Bronchial epithelial cell (primary cell): ENCODE measurements at regions not wholly inside any gene's neighbourhood (a gene's known extent, or its start where the extent isn't known, plus 50 kb on each side); places are given as distances from the start of the nearest gene placed in this dataset.

ENCODE experiments used
- DNase-seq: peaks from one replicate; pipeline ENCODE4 v3.0.0-alpha.2; 2010; ENCODE audit warnings: low read depth
- FAIRE-seq: peaks from 2 replicates; lab custom pipeline; 2011; peaks lifted over from hg19 to GRCh38; lab: Jason Lieb, UNC
- H3K27me3 ChIP-seq: 2 replicates; pipeline ENCODE4 v1.5.1; 2011; ENCODE audit warnings: low read length; ENCODE audit not compliant: control insufficient read depth, insufficient read depth
- H3K36me3 ChIP-seq: 2 replicates; pipeline ENCODE4 v1.5.1; 2011; ENCODE audit warnings: low read length; ENCODE audit not compliant: control insufficient read depth, insufficient read depth
- H3K4me3 ChIP-seq: 2 replicates; pipeline ENCODE4 v1.5.1; 2011; ENCODE audit warnings: mild to moderate bottlenecking, low read depth, low read length, control low read depth
- TF ChIP-seq, protein P1 (sequence below): IDR thresholded peaks from 2 replicates; pipeline ENCODE4 v1.5.1; 2011; ENCODE audit warnings: mild to moderate bottlenecking, moderate library complexity, low read length, control low read depth, inconsistent platforms; ENCODE audit not compliant: insufficient read depth, severe bottlenecking

DNA sequence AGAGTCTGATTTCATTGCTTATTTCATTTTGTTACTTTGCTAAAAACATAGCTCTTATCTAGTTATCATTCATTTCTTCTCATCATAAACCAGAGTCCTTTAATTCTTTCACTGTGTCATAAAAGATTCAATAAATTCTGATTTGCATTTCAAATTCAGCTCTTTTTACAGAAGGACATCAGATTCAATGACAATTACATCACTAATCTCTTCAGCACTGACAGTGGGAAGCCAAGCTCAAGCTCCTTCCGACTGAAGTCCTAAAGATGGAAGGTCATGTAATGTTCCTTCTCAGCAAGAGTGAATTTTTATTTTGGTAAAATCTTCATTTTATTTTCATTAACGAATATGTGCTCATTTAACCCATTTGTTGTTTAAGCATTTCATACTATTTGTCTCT, 530.7 kb upstream of the ADGRL2 start:
- DNase-seq (no peak), FAIRE-seq (no peak)
- TF ChIP-seq, protein P1, sequence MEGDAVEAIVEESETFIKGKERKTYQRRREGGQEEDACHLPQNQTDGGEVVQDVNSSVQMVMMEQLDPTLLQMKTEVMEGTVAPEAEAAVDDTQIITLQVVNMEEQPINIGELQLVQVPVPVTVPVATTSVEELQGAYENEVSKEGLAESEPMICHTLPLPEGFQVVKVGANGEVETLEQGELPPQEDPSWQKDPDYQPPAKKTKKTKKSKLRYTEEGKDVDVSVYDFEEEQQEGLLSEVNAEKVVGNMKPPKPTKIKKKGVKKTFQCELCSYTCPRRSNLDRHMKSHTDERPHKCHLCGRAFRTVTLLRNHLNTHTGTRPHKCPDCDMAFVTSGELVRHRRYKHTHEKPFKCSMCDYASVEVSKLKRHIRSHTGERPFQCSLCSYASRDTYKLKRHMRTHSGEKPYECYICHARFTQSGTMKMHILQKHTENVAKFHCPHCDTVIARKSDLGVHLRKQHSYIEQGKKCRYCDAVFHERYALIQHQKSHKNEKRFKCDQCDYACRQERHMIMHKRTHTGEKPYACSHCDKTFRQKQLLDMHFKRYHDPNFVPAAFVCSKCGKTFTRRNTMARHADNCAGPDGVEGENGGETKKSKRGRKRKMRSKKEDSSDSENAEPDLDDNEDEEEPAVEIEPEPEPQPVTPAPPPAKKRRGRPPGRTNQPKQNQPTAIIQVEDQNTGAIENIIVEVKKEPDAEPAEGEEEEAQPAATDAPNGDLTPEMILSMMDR = no peak
- H3K4me3 ChIP-seq = no peak overlapping the region
- no peaks in the 10 kb centered on the region for H3K36me3 ChIP-seq
- H3K27me3 ChIP-seq = no peaks in the 10 kb centered on the region

DNA sequence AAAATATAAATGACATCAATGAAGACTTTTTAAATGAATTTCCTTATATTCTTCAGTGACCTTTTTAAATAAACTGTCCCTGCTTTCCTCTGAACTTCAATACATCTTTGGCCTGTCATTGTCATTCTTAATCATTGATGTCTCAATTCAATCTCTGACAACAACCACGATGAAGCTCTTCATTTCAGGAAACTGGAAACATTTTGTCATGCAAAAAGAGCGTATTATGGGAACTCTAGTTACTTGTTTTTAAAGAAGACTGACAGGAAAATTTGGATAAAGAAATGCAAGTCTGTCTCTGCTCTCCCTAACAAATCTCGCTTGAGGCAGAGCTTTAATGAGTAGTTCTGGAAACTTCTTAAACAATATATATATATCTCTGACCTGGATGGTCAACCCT, 535.8 kb upstream of the ADGRL2 start:
- TF ChIP-seq, protein P1 = no peak

DNA sequence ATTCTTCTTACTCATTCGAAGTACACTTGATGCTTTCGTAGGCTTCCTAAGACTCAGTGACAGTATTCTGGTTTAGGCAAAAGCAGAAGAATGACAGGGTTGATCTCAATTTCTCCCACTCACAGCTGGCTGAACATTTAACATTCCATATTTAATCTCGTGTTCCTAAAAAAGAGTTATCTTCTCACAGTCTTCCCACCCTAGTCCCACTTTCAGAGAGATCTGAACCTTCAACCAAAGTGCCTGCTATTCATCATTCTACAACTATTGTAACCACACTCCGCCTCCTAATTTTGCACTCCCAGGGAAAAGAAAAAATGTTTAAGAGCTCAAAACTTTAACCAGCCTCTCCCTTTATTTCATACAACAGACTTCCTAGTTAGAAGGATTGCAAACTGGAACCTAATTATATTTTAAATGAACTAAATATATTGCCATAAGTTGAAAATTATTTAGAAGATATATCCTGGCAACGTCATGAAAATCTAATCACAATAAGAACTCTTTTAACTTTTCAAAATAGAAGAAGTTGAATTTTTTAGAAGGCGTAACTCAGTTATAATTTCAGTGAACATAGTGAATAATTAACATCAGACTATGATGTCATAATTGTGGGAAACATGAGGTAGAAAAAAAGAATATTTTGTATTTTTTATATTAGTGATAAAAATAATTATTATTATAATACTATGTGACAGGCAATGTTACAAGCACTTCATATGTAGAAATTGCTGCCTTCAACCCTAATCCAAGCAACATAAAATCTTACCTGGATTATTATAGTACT, 540.9 kb upstream of the ADGRL2 start:
- no peaks in the 10 kb centered on the region for H3K27me3 ChIP-seq
- DNase-seq (no peak), FAIRE-seq (no peak)
- H3K36me3 ChIP-seq = no peaks in the 10 kb centered on the region
- TF ChIP-seq, protein P1 = no peak
- H3K4me3 ChIP-seq = no peak overlapping the region

More for the DNA sequence above, 535.8 kb upstream of the ADGRL2 start:
- DNase-seq (no peak), FAIRE-seq (no peak)
- H3K36me3 ChIP-seq = no peaks in the 10 kb centered on the region
- no peaks in the 10 kb centered on the region for H3K27me3 ChIP-seq
- no peak overlapping the region for H3K4me3 ChIP-seq

DNA sequence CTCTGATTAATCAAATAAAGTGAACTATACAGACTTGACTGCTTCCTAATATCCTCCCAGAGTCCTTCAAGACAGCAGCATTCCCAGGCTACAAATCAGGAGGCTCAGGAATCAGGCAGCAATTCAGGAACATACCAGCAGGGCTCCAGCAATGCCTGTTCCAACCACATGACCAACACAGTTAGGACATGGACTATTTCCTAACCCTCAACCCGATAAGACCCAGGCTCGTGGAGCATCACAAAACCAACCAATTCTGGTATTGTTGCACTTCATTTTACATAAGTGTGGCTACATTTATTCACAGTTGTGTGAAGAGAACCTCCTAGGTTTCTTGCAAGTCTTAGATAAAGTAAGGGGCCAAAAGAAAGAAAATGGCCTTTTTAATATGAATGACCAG, 546.2 kb upstream of the ADGRL2 start:
- no peak overlapping the region for H3K4me3 ChIP-seq
- DNase-seq (peak; percentile 8), FAIRE-seq (peak; percentile 62)

DNA sequence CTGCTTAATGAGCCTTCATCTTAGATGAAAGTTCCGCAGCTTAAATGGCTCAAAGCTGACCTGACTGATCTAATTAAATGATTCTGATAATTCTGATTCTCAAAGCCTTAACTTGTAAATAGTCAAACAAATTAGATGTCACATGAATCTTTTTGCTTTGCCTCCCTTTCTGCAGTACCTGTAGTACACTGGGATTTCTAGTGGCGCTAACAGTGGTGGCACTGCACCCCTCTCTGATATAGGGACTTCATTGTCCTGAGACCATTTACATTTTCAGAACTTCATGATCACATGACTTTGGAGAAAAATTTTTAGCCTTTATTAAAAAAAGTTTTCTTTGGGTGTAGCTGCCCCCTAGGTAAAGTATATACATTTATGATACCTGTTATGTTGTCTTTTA, 546.7 kb upstream of the ADGRL2 start:
- H3K27me3 ChIP-seq = no peaks in the 10 kb centered on the region
- H3K4me3 ChIP-seq = no peak overlapping the region
- TF ChIP-seq, protein P1 = no peak
- DNase-seq = no peak
- no peaks in the 10 kb centered on the region for H3K36me3 ChIP-seq
- FAIRE-seq = no peak

More for the DNA sequence above, 546.2 kb upstream of the ADGRL2 start:
- H3K36me3 ChIP-seq = no peaks in the 10 kb centered on the region
- TF ChIP-seq, protein P1 = peak; percentile 27
- no peaks in the 10 kb centered on the region for H3K27me3 ChIP-seq
